IMR-90 (cell line): ENCODE measurements at regions not wholly inside any gene's neighbourhood (a gene's known extent, or its start where the extent isn't known, plus 50 kb on each side); places are given as distances from the start of the nearest gene placed in this dataset.

Source experiments
- ATAC-seq: fragments of 200-7000 bp; cut with Tn5 transposase; 2 replicates; pipeline ENCODE4 v1.9.1; 2020; ENCODE audit warnings: low read depth, mild to moderate bottlenecking, moderate library complexity
- BruUV-seq: library from RNA; stranded (reverse); fragments of 400-500 nt; replicated peaks from 2 replicates; lab custom pipeline; 2021; lab: Mats Ljungman, UMichigan
- CTCF ChIA-PET: fragments of 300-600 bp; formaldehyde crosslinking; extraction: SDS; loops from one replicate; lab custom pipeline; 2021; ENCODE audit warnings: antibody characterized with exemption; lab: Yijun Ruan, JAX
- POLR2A ChIA-PET: fragments of 300-600 bp; sonication (Branson Sonifier 250); formaldehyde crosslinking; loops from one replicate; lab custom pipeline; 2022; ENCODE audit warnings: antibody characterized with exemption; ENCODE audit not compliant: unreplicated experiment; lab: Charles Lee
- DNase-seq: peaks from one replicate; pipeline ENCODE4 v3.0.0; 2013
- H2AFZ ChIP-seq: replicated peaks from 2 replicates; pipeline ENCODE3; 2013; ENCODE audit warnings: low read length, mild to moderate bottlenecking; ENCODE audit not compliant: poor library complexity
- H2AK5ac ChIP-seq: 2 replicates; pipeline ENCODE4 v1.6.1; 2013; ENCODE audit warnings: low read depth, low read length, inconsistent platforms
- H2AK9ac ChIP-seq: replicated peaks from 2 replicates; pipeline ENCODE3; 2013; ENCODE audit warnings: mild to moderate bottlenecking, low read depth, low read length, moderate library complexity; ENCODE audit not compliant: poor library complexity
- H2BK120ac ChIP-seq: 2 replicates; pipeline ENCODE4 v1.6.1; 2013; ENCODE audit warnings: low read depth, low read length, inconsistent platforms
- H2BK15ac ChIP-seq: 3 replicates; pipeline ENCODE4 v1.6.1; 2013; ENCODE audit warnings: low read depth, low read length, inconsistent platforms
- H2BK20ac ChIP-seq: 2 replicates; pipeline ENCODE4 v1.6.1; 2013; ENCODE audit warnings: low read depth, mild to moderate bottlenecking, inconsistent platforms, low read length, moderate library complexity
- H2BK5ac ChIP-seq: 2 replicates; pipeline ENCODE4 v1.6.1; 2013; ENCODE audit warnings: mild to moderate bottlenecking, low read depth, low read length, inconsistent platforms; ENCODE audit not compliant: poor library complexity, severe bottlenecking
- H3K14ac ChIP-seq: replicated peaks from 2 replicates; pipeline ENCODE4 v1.6.1; 2013; ENCODE audit warnings: low read depth, low read length, inconsistent platforms
- H3K18ac ChIP-seq: 2 replicates; pipeline ENCODE4 v1.6.1; 2013; ENCODE audit warnings: low read depth, low read length, control low read depth
- H3K23ac ChIP-seq: 2 replicates; pipeline ENCODE4 v1.6.1; 2013; ENCODE audit warnings: low read depth, low read length, inconsistent platforms
- H3K27ac ChIP-seq: 2 replicates; pipeline ENCODE4 v1.5.1; 2013; ENCODE audit warnings: mild to moderate bottlenecking, control low read depth, low read length; ENCODE audit not compliant: insufficient read depth
- H3K27me3 ChIP-seq: 2 replicates; pipeline ENCODE4 v1.6.1; 2013; ENCODE audit warnings: low read length; ENCODE audit not compliant: control insufficient read depth, insufficient read depth
- H3K36me3 ChIP-seq: 2 replicates; pipeline ENCODE4 v1.6.1; 2013; ENCODE audit warnings: low read length, mixed read lengths; ENCODE audit not compliant: control insufficient read depth, insufficient read depth
- H3K4ac ChIP-seq: 2 replicates; pipeline ENCODE4 v1.6.1; 2013; ENCODE audit warnings: low read depth, low read length, inconsistent platforms
- H3K4me1 ChIP-seq: 2 replicates; pipeline ENCODE4 v1.6.1; 2013; ENCODE audit warnings: low read length, mixed read lengths; ENCODE audit not compliant: control insufficient read depth, insufficient read depth
- H3K4me2 ChIP-seq: 2 replicates; pipeline ENCODE4 v1.6.1; 2013; ENCODE audit warnings: low read depth, mild to moderate bottlenecking, control low read depth, low read length, moderate library complexity
- H3K4me3 ChIP-seq: 2 replicates; pipeline ENCODE4 v1.5.1; 2013; ENCODE audit warnings: low read depth, mild to moderate bottlenecking, control low read depth, low read length, moderate library complexity; ENCODE audit not compliant: insufficient read depth
- H3K56ac ChIP-seq: 2 replicates; pipeline ENCODE4 v1.6.1; 2013; ENCODE audit warnings: low read length, inconsistent platforms; ENCODE audit not compliant: insufficient read depth; ENCODE audit errors: extremely low read depth
- H3K79me1 ChIP-seq, 2 experiments: 2 replicates each; pipeline ENCODE4 v1.6.1; 2013; ENCODE audit warnings: low read length in 2 of 2, inconsistent platforms in 1 of 2, low read depth in 1 of 2
- H3K9ac ChIP-seq: 2 replicates; pipeline ENCODE4 v1.6.1; 2013; ENCODE audit warnings: low read depth, low read length, control low read depth
- H3K9me1 ChIP-seq: 2 replicates; pipeline ENCODE4 v1.6.1; 2013; ENCODE audit warnings: low read length, inconsistent platforms; ENCODE audit not compliant: insufficient read depth
- H3K9me3 ChIP-seq: 2 replicates; pipeline ENCODE4 v1.6.1; 2013; ENCODE audit warnings: low read length; ENCODE audit not compliant: control insufficient read depth, insufficient read depth
- H4K20me1 ChIP-seq: 2 replicates; pipeline ENCODE4 v1.6.1; 2013; ENCODE audit warnings: low read length, inconsistent platforms; ENCODE audit not compliant: insufficient read depth
- H4K5ac ChIP-seq: 2 replicates; pipeline ENCODE4 v1.6.1; 2013; ENCODE audit warnings: mild to moderate bottlenecking, low read depth, low read length, control low read depth
- H4K8ac ChIP-seq, 2 experiments: 2 replicates each; pipeline ENCODE4 v1.6.1; 2013; ENCODE audit warnings: low read depth in 2 of 2, low read length in 2 of 2, control low read depth in 1 of 2, inconsistent platforms in 1 of 2
- H4K91ac ChIP-seq: 2 replicates; pipeline ENCODE4 v1.6.1; 2013; ENCODE audit warnings: low read depth, low read length, inconsistent platforms; ENCODE audit not compliant: insufficient read depth
- BHLHE40 ChIP-seq: fragments of 150-350 bp; IDR thresholded peaks from 2 replicates; pipeline ENCODE4 v1.6.1; 2016; ENCODE audit warnings: mild to moderate bottlenecking, low read depth, low read length
- CEBPB ChIP-seq: IDR thresholded peaks from 2 replicates; pipeline ENCODE4 v1.6.1; 2012; ENCODE audit warnings: low read depth, low read length, improper control_type of control experiment
- CTCF ChIP-seq: conservative IDR thresholded peaks from 2 replicates; pipeline ENCODE4 v1.5.1; 2012; ENCODE audit warnings: mild to moderate bottlenecking, low read depth, low read length, improper control_type of control experiment
- ELK1 ChIP-seq: fragments of 150-350 bp; IDR thresholded peaks from 2 replicates; pipeline ENCODE4 v1.6.1; 2016; ENCODE audit warnings: low read depth, mild to moderate bottlenecking, low read length, moderate library complexity, borderline replicate concordance
- MAFK ChIP-seq: IDR thresholded peaks from 2 replicates; pipeline ENCODE4 v1.6.1; 2012; ENCODE audit warnings: low read depth, low read length, improper control_type of control experiment
- MAZ ChIP-seq: IDR thresholded peaks from 2 replicates; pipeline ENCODE4 v1.6.1; 2012; ENCODE audit warnings: low read depth, mild to moderate bottlenecking, low read length, improper control_type of control experiment, moderate library complexity, borderline replicate concordance
- POLR2A ChIP-seq: IDR thresholded peaks from 2 replicates; pipeline ENCODE4 v1.6.1; 2012; ENCODE audit warnings: mild to moderate bottlenecking, low read depth, low read length
- RAD21 ChIP-seq: IDR thresholded peaks from 2 replicates; pipeline ENCODE4 v1.6.1; 2012; ENCODE audit warnings: low read length, improper control_type of control experiment
- RCOR1 ChIP-seq: IDR thresholded peaks from 2 replicates; pipeline ENCODE4 v1.6.1; 2012; ENCODE audit warnings: mild to moderate bottlenecking, low read length, improper control_type of control experiment; ENCODE audit not compliant: insufficient replicate concordance
- RFX5 ChIP-seq: IDR thresholded peaks from 2 replicates; pipeline ENCODE4 v1.8.0; 2012; ENCODE audit warnings: low read depth, mild to moderate bottlenecking, low read length, moderate library complexity
- USF2 ChIP-seq: fragments of 150-350 bp; IDR thresholded peaks from 2 replicates; pipeline ENCODE4 v1.6.1; 2017; ENCODE audit warnings: mild to moderate bottlenecking, antibody characterized with exemption, low read length, low read depth
- WGBS, 2 experiments: methylation state at CpG; one replicate each; pipeline versions ENCODE4 v1.1.5 to v1.1.7; 2013; ENCODE audit warnings: missing lambda C conversion rate in 2 of 2; ENCODE audit not compliant: insufficient read length in 1 of 2; ENCODE audit errors: extremely low coverage in 2 of 2; 5-methylcytosine and 5-hydroxymethylcytosine counted together
- dilution Hi-C: fragments of 300-500 bp; cut with HindIII; formaldehyde crosslinking; loops from one replicate; pipeline ENCODE4 v1.14.3; 2018; ENCODE audit warnings: low sequenced_read_pairs; ENCODE audit not compliant: unreplicated experiment
- in situ Hi-C: fragments of 300-500 bp; cut with MboI; formaldehyde crosslinking; loops from 3 replicates; pipeline ENCODE4 v1.14.3; 2019; ENCODE audit warnings: low sequenced_read_pairs, inconsistent platforms, mixed read lengths
- intact Hi-C: fragments of 100-400 bp; cut with micrococcal nuclease; formaldehyde crosslinking; loops from 2 replicates; pipeline ENCODE4 v1.10.0; 2022

GRCh38 chr18:78889250-78889649 lies 90.4 kb upstream of the SALL3 start:
- Histone ChIP-seq H2AFZ (no peak overlapping the region), H4K8ac (no peak overlapping the region), H3K27me3 (no peaks in the 10 kb centered on the region), H3K4me2 (no peak overlapping the region), H4K5ac (no peak overlapping the region), H2BK15ac (no peak overlapping the region), H2BK5ac (no peak overlapping the region), H3K4ac (no peak overlapping the region), H3K9ac (no peak overlapping the region), H3K18ac (no peak overlapping the region), H2BK120ac (no peak overlapping the region), H2BK20ac (no peak overlapping the region), H2AK9ac (no peak overlapping the region), H4K91ac (no peak overlapping the region), H3K27ac (no peak overlapping the region), H3K9me1 (no peaks in the 10 kb centered on the region), H4K20me1 (no peaks in the 10 kb centered on the region), H3K14ac (no peak overlapping the region), H3K79me1 (no peaks in the 10 kb centered on the region), H3K56ac (no peak overlapping the region), H3K4me1 (no peaks in the 10 kb centered on the region), H3K36me3 (no peaks in the 10 kb centered on the region), H3K4me3 (no peak overlapping the region), H2AK5ac (no peak overlapping the region), H3K23ac (no peak overlapping the region), H3K9me3 (peaks cover 27% of the 10 kb centered on the region)
- intact Hi-C loops (no loop called here), dilution Hi-C loops (no loop called here), in situ Hi-C loops (no loop called here)
- no peak for TF ChIP-seq ELK1
- TF ChIP-seq BHLHE40: no peak
- TF ChIP-seq CTCF: no peak
- TF ChIP-seq CEBPB: no peak
- no peak for TF ChIP-seq POLR2A
- TF ChIP-seq RAD21: no peak
- no peak for TF ChIP-seq MAZ
- no peak for TF ChIP-seq RFX5
- TF ChIP-seq USF2: no peak
- no peak for TF ChIP-seq MAFK
- no peak for TF ChIP-seq RCOR1
- no CpG with 5 or more reads among the region's 1 CpG for WGBS, 2 experiments
- no peak for ATAC-seq
- POLR2A ChIA-PET: no interaction called here
- CTCF ChIA-PET: no interaction called here
- BruUV-seq: no TSS peak
- DNase-seq: no peak
